ENCODE measurements at regions not wholly inside any gene's neighbourhood (a gene's known extent, or its start where the extent isn't known, plus 50 kb on each side); places are given as distances from the start of the nearest gene placed in this dataset.
"Not testable (repeated sequence)": the region's sequence is repeated elsewhere in the genome, so short reads cannot be mapped to it uniquely, and the experiment has no call there.

DNA sequence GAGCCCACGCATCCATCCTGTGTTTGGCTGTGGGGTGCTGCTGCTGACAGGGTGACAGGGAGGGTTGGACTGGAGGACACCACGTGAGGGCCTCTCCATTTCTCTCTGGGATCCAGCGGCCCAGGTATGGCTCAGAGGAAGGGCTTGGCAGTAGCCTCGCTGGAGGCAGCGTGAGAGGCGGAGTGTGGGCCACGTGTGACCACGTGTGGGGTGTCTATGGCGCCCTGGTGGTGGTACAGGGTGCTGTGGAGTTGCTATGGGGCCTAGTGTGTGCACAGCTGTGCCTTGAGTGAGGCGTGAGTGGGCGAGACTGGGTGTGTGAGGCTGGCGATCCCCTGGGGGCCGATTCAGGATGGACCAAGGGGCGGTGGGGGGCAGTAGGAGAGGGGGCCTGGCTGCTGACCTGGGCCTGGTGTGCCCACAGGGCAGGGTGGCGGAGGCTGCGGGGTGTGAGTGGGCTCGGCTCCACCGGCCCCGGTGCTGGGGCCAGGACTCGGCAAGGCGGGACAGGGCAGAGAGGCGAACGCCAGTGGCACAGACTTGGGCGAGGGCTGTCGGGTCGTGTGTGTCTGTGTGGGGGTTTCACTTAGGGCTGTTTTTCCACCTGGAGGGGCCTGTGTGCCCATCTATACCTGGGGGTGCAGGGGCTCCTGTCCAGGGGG is 72.7 kb downstream of the TMEM121 start:
- H3K4me1 Mint-ChIP-seq (ENCODE audit: low read depth); H3K36me3 Mint-ChIP-seq (ENCODE audit: insufficient read depth); H3K27ac Mint-ChIP-seq; DNase-seq (ENCODE audit: low spot score, unreplicated experiment); H3K27me3 Mint-ChIP-seq; H3K4me3 Mint-ChIP-seq (ENCODE audit: low read depth): not testable (repeated sequence)
- peaks cover 16% of the 10 kb centered on the region for H3K9me3 Mint-ChIP-seq (ENCODE audit: low read depth)

DNA sequence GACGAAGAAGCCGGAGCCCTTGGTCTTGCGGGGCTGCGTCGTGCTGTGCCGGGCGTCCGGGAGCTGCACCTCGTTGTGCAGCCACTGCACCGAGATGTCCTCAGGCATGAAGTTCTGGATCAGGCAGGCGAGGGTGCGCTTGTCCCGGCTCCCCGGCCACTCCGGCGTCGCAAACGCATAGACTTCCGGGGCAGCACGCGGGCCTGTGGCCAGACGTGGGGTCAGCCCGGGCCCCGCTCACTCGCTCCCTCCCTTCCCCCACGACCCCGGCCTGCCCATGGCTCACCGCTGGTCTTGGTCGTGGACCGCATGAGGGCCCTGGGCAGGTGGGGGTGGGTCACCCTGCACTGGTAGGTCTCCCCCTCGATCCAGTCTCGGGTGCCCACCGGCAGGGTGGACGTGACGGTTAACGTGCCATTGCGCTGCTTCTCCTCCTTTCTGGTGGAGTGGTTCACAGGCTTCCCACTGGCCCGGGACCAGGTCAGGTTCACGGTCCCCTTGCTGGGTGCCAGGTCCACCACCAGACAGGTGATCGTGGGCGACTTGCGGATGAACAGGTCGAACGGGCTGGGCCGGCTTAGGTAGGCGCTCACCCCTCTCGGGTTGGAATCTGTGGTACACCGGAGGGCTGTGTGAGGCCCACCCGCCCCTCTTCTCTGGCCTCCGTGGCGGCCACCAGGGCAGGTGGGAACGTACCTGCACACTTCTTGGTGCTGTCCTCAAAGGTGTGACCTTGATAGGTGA is 74.0 kb downstream of the TMEM121 start:
- H3K4me1 Mint-ChIP-seq (ENCODE audit: low read depth); H3K36me3 Mint-ChIP-seq (ENCODE audit: insufficient read depth); H3K4me3 Mint-ChIP-seq (ENCODE audit: low read depth); DNase-seq (ENCODE audit: low spot score, unreplicated experiment); H3K27ac Mint-ChIP-seq; H3K27me3 Mint-ChIP-seq: not testable (repeated sequence)
- peaks cover 15% of the 10 kb centered on the region for H3K9me3 Mint-ChIP-seq (ENCODE audit: low read depth)

DNA sequence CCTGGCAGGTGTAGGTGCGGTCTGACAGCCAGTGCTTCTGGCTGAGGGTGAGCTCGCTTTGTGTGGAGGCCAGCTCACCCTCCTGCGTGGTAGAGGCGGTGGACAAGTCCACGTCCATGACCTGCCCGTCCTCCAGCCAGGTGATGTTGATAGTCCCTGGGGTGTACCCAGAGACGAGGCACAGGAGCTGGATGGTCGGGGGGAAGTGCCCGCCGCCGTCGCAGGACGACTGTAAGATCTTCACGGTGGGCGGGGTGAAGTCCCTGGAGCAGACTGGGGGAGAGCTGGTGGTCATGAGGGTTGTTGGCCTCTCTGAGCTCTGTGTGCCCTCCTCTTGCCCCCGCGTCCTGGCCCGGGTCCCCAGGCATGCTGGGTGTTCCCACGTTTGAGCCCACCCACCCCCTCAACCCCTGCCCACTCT is 74.6 kb downstream of the TMEM121 start:
- Mint-ChIP-seq H3K4me1 (ENCODE audit: low read depth) (no peaks in the 10 kb centered on the region), H3K27me3 (no peaks in the 10 kb centered on the region), H3K36me3 (ENCODE audit: insufficient read depth) (no peaks in the 10 kb centered on the region), H3K9me3 (ENCODE audit: low read depth) (peaks cover 13% of the 10 kb centered on the region), H3K27ac (no peak overlapping the region), H3K4me3 (ENCODE audit: low read depth) (no peak overlapping the region)
- no peak for DNase-seq (ENCODE audit: low spot score, unreplicated experiment)
- TF ChIP-seq, protein P1, sequence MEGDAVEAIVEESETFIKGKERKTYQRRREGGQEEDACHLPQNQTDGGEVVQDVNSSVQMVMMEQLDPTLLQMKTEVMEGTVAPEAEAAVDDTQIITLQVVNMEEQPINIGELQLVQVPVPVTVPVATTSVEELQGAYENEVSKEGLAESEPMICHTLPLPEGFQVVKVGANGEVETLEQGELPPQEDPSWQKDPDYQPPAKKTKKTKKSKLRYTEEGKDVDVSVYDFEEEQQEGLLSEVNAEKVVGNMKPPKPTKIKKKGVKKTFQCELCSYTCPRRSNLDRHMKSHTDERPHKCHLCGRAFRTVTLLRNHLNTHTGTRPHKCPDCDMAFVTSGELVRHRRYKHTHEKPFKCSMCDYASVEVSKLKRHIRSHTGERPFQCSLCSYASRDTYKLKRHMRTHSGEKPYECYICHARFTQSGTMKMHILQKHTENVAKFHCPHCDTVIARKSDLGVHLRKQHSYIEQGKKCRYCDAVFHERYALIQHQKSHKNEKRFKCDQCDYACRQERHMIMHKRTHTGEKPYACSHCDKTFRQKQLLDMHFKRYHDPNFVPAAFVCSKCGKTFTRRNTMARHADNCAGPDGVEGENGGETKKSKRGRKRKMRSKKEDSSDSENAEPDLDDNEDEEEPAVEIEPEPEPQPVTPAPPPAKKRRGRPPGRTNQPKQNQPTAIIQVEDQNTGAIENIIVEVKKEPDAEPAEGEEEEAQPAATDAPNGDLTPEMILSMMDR (IDR thresholded peaks at IDR 0.05; ENCODE audit: unreplicated experiment), result no peak

DNA sequence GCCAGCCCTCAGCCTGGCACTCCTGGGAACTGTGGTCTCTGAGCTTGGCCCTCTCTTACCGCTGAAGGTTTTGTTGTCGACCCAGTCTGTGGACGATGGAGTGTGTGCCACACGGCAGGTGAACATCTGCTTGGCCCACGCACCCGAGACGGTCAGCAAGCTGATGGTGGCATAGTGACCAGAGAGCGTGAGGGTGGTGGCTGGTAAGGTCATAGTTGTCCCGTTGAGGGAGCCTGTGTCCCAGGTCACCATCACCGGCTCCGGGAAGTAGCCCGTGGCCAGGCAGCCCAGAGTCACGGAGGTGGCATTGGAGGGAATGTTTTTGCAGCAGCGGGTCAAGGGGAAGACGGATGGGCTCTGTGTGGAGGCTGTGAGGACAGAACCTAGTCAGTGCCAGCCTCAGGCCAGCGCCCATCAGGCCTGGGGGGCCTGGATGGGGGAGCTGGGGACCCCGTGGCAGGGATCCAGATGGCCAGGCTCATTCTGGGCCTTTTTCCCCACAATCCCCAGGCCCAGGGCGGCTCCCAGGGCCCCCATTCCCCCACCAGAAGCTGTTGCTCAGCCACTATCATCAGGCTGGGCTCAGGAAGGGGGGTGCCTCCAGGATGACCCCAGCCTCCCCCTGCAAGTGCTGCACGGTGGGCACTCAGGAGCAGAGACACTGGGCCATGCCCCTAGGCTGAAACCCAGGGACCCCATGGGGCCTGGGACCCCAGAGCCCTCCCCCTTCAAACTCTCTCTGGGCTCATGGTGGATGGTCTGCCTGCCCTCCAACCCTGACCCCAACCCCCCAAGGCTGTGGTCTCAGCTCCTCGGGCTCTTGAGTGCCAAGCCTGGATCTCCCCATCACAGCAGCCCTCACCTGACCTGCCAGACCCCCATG is 75.2 kb downstream of the TMEM121 start:
- no peak overlapping the region for H3K4me3 Mint-ChIP-seq (ENCODE audit: low read depth)
- H3K36me3 Mint-ChIP-seq (ENCODE audit: insufficient read depth), result no peaks in the 10 kb centered on the region
- peaks cover 13% of the 10 kb centered on the region for H3K9me3 Mint-ChIP-seq (ENCODE audit: low read depth)
- DNase-seq (ENCODE audit: low spot score, unreplicated experiment), result no peak
- H3K4me1 Mint-ChIP-seq (ENCODE audit: low read depth), result no peaks in the 10 kb centered on the region
- no peaks in the 10 kb centered on the region for H3K27me3 Mint-ChIP-seq
- TF ChIP-seq, protein P1 (IDR thresholded peaks at IDR 0.05; ENCODE audit: unreplicated experiment), result no peak
- H3K27ac Mint-ChIP-seq, result no peak overlapping the region

DNA sequence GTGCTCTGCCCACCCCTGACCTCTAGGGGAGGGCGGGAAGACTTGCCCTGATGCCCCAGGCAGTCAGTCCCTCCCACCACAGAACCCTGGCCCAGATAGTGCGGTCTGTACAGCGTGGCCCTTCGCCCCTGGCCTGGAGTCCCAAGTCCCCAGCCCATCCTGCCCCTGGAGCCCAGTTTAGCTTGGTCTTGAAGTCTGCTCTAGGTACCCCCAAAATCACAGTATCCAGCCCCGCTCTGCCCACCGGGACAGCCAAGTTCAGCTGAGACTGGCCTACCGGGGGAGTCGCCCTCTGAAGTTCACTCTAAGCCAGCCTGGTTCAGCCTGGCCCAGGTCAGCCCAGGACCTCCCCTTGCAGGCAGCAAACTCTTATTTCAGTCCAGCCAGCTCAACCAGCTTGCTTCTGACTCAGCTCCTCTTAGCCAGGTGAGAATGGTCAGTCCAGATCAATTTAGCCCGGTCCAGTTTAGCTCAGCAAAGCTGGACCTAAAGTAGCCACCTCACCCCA is 75.9 kb downstream of the TMEM121 start:
- no peaks in the 10 kb centered on the region for H3K36me3 Mint-ChIP-seq (ENCODE audit: insufficient read depth)
- TF ChIP-seq, protein P1 (IDR thresholded peaks at IDR 0.05; ENCODE audit: unreplicated experiment), result no peak
- H3K27ac Mint-ChIP-seq, result no peak overlapping the region
- no peaks in the 10 kb centered on the region for H3K4me1 Mint-ChIP-seq (ENCODE audit: low read depth)
- H3K4me3 Mint-ChIP-seq (ENCODE audit: low read depth), result no peak overlapping the region
- H3K9me3 Mint-ChIP-seq (ENCODE audit: low read depth), result peaks cover 13% of the 10 kb centered on the region
- H3K27me3 Mint-ChIP-seq, result no peaks in the 10 kb centered on the region
- no peak for DNase-seq (ENCODE audit: low spot score, unreplicated experiment)

Measured in progenitor cell of endocrine pancreas (in vitro differentiated cells).